Ishikawa (cell line): ENCODE measurements at regions not wholly inside any gene's neighbourhood (a gene's known extent, or its start where the extent isn't known, plus 50 kb on each side); places are given as distances from the start of the nearest gene placed in this dataset.

Experiments used
- CEBPB ChIP-seq: IDR thresholded peaks from 2 replicates; pipeline ENCODE4 v1.6.1; 2012
- EGR1 ChIP-seq: IDR thresholded peaks from 2 replicates; pipeline ENCODE4 v1.6.1; 2012
- EP300 ChIP-seq: IDR thresholded peaks from 2 replicates; pipeline ENCODE4 v1.6.1; 2012; ENCODE audit warnings: borderline replicate concordance
- FOXM1 ChIP-seq: IDR thresholded peaks from 2 replicates; pipeline ENCODE4 v1.6.1; 2012; ENCODE audit warnings: low read depth, borderline replicate concordance
- RAD21 ChIP-seq: IDR thresholded peaks from 2 replicates; pipeline ENCODE4 v1.6.1; 2012; ENCODE audit warnings: low read depth
- TAF1 ChIP-seq: IDR thresholded peaks from 2 replicates; pipeline ENCODE4 v1.6.1; 2012; ENCODE audit warnings: low read depth, mild to moderate bottlenecking
- TEAD4 ChIP-seq: IDR thresholded peaks from 2 replicates; pipeline ENCODE4 v1.6.1; 2012
- YY1 ChIP-seq: IDR thresholded peaks from 2 replicates; pipeline ENCODE4 v1.6.1; 2012; ENCODE audit warnings: low read depth
- ZBTB7A ChIP-seq: IDR thresholded peaks from 2 replicates; pipeline ENCODE4 v1.6.1; 2012; ENCODE audit warnings: low read depth
- TF ChIP-seq, protein P1 (sequence below): IDR thresholded peaks from 2 replicates; pipeline ENCODE4 v1.6.1; 2012
- TF ChIP-seq, protein P2 (sequence below): IDR thresholded peaks from 2 replicates; pipeline ENCODE4 v1.6.1; 2012; ENCODE audit warnings: low read depth, mild to moderate bottlenecking

DNA sequence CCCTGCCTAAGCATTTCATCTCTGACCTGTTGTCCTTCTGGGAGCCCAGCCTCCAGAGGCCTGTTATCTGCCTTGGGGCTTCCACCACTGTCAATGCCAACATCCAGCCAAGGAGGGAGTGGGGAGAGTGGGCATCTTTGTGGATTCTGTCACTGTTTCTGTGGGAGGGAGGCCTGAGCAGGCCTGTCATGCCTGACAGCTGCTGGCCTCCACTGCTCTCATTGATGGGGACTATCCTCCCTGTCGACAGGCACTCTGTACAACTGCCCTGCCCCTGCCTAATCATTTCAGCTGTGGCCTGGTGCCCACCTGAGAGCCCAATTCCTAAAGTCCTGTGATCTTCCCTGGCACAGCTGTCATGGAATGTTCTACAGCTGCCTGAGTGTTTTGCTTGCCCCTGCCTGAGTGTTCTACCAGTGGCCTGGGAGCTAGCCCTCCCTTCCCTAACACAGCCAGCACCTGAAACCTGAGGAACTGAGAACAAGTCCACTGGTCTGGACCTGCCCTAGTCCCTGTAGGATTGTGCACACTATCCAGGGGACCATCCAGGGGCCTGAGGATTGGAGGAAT lies 145.3 kb downstream of the FAM83B start:
- TF ChIP-seq EGR1 = no peak
- no peak for TF ChIP-seq TAF1
- TF ChIP-seq, protein P1, sequence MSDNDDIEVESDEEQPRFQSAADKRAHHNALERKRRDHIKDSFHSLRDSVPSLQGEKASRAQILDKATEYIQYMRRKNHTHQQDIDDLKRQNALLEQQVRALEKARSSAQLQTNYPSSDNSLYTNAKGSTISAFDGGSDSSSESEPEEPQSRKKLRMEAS = no peak
- no peak for TF ChIP-seq EP300
- TF ChIP-seq RAD21 = no peak
- TF ChIP-seq, protein P2, sequence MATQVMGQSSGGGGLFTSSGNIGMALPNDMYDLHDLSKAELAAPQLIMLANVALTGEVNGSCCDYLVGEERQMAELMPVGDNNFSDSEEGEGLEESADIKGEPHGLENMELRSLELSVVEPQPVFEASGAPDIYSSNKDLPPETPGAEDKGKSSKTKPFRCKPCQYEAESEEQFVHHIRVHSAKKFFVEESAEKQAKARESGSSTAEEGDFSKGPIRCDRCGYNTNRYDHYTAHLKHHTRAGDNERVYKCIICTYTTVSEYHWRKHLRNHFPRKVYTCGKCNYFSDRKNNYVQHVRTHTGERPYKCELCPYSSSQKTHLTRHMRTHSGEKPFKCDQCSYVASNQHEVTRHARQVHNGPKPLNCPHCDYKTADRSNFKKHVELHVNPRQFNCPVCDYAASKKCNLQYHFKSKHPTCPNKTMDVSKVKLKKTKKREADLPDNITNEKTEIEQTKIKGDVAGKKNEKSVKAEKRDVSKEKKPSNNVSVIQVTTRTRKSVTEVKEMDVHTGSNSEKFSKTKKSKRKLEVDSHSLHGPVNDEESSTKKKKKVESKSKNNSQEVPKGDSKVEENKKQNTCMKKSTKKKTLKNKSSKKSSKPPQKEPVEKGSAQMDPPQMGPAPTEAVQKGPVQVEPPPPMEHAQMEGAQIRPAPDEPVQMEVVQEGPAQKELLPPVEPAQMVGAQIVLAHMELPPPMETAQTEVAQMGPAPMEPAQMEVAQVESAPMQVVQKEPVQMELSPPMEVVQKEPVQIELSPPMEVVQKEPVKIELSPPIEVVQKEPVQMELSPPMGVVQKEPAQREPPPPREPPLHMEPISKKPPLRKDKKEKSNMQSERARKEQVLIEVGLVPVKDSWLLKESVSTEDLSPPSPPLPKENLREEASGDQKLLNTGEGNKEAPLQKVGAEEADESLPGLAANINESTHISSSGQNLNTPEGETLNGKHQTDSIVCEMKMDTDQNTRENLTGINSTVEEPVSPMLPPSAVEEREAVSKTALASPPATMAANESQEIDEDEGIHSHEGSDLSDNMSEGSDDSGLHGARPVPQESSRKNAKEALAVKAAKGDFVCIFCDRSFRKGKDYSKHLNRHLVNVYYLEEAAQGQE = no peak
- TF ChIP-seq YY1 = no peak
- TF ChIP-seq ZBTB7A = no peak
- no peak for TF ChIP-seq TEAD4
- TF ChIP-seq CEBPB = no peak
- no peak for TF ChIP-seq FOXM1
